H9 (cell line): ENCODE measurements at regions not wholly inside any gene's neighbourhood (a gene's known extent, or its start where the extent isn't known, plus 50 kb on each side); places are given as distances from the start of the nearest gene placed in this dataset.

Source experiments
- DNase-seq: peaks from one replicate; pipeline ENCODE4 v3.0.0-alpha.2; 2017
- H2AFZ ChIP-seq: one replicate; pipeline ENCODE4 v1.6.1; 2013; ENCODE audit warnings: mild to moderate bottlenecking, low read length, control low read depth, moderate library complexity
- H2AK5ac ChIP-seq: 2 replicates; pipeline ENCODE4 v1.6.1; 2013; ENCODE audit warnings: low read length, control low read depth, mixed read lengths; ENCODE audit not compliant: insufficient read length
- H2BK120ac ChIP-seq: one replicate; pipeline ENCODE4 v1.6.1; 2013; ENCODE audit warnings: low read depth, mild to moderate bottlenecking, low read length, control low read depth, inconsistent platforms; ENCODE audit not compliant: poor library complexity, severe bottlenecking
- H2BK12ac ChIP-seq: 2 replicates; pipeline ENCODE4 v1.6.1; 2013; ENCODE audit warnings: low read length, control low read depth, mixed read lengths, low read depth; ENCODE audit not compliant: insufficient read length
- H2BK15ac ChIP-seq: 2 replicates; pipeline ENCODE4 v1.6.1; 2013; ENCODE audit warnings: low read depth, low read length, control low read depth
- H2BK20ac ChIP-seq: one replicate; pipeline ENCODE4 v1.6.1; 2013; ENCODE audit warnings: low read depth, mild to moderate bottlenecking, low read length, control low read depth, inconsistent platforms; ENCODE audit not compliant: poor library complexity, severe bottlenecking
- H2BK5ac ChIP-seq: 2 replicates; pipeline ENCODE4 v1.6.1; 2013; ENCODE audit warnings: low read length, control low read depth, mixed read lengths; ENCODE audit not compliant: insufficient read length
- H3K14ac ChIP-seq: 2 replicates; pipeline ENCODE4 v1.6.1; 2013; ENCODE audit warnings: low read length, control low read depth; ENCODE audit not compliant: insufficient read depth
- H3K18ac ChIP-seq: 2 replicates; pipeline ENCODE4 v1.6.1; 2013; ENCODE audit warnings: low read depth, mild to moderate bottlenecking, mixed read lengths, low read length, control low read depth; ENCODE audit not compliant: insufficient read length
- H3K23ac ChIP-seq: 2 replicates; pipeline ENCODE4 v1.6.1; 2013; ENCODE audit warnings: low read length, control low read depth, mixed read lengths, low read depth; ENCODE audit not compliant: insufficient read length
- H3K23me2 ChIP-seq: 2 replicates; pipeline ENCODE4 v1.6.1; 2013; ENCODE audit warnings: low read depth, mild to moderate bottlenecking, mixed read lengths, low read length, control low read depth; ENCODE audit not compliant: insufficient read length, poor library complexity, severe bottlenecking
- H3K27ac ChIP-seq: 2 replicates; pipeline ENCODE4 v1.5.1; 2013; ENCODE audit warnings: low read length, control low read depth, mixed read lengths, low read depth; ENCODE audit not compliant: insufficient read length
- H3K27me3 ChIP-seq: 2 replicates; pipeline ENCODE4 v1.6.1; 2013; ENCODE audit warnings: low read length, control low read depth, inconsistent platforms; ENCODE audit not compliant: insufficient read depth
- H3K4ac ChIP-seq: 2 replicates; pipeline ENCODE4 v1.6.1; 2013; ENCODE audit warnings: low read depth, mild to moderate bottlenecking, control low read depth, inconsistent platforms, low read length, moderate library complexity
- H3K4me1 ChIP-seq: 2 replicates; pipeline ENCODE4 v1.6.1; 2013; ENCODE audit warnings: low read length, control low read depth, inconsistent platforms; ENCODE audit not compliant: insufficient read depth
- H3K4me2 ChIP-seq: 2 replicates; pipeline ENCODE4 v1.6.1; 2013; ENCODE audit warnings: low read length, control low read depth, mixed read lengths; ENCODE audit not compliant: insufficient read length, insufficient read depth
- H3K56ac ChIP-seq: 2 replicates; pipeline ENCODE4 v1.6.1; 2013; ENCODE audit warnings: low read depth, mild to moderate bottlenecking, mixed read lengths, low read length, control low read depth; ENCODE audit not compliant: insufficient read length
- H3K79me1 ChIP-seq: 2 replicates; pipeline ENCODE4 v1.6.1; 2013; ENCODE audit warnings: low read depth, mild to moderate bottlenecking, moderate library complexity, low read length, control low read depth, inconsistent platforms; ENCODE audit not compliant: insufficient read depth, poor library complexity, severe bottlenecking
- H3K79me2 ChIP-seq: 2 replicates; pipeline ENCODE4 v1.6.1; 2013; ENCODE audit warnings: low read length, control low read depth, inconsistent platforms; ENCODE audit not compliant: insufficient read depth
- H3K9ac ChIP-seq: 2 replicates; pipeline ENCODE4 v1.6.1; 2013; ENCODE audit warnings: low read length, control low read depth, mixed read lengths; ENCODE audit not compliant: insufficient read length; ENCODE audit errors: extremely low read depth
- H3K9me3 ChIP-seq: one replicate; pipeline ENCODE4 v1.6.1; 2013; ENCODE audit warnings: low read depth, low read length, inconsistent platforms; ENCODE audit not compliant: control insufficient read depth
- H3T11ph ChIP-seq: one replicate; pipeline ENCODE4 v1.6.1; 2013; ENCODE audit warnings: mild to moderate bottlenecking, low read length, control low read depth, inconsistent platforms
- H4K20me1 ChIP-seq: one replicate; pipeline ENCODE4 v1.6.1; 2013; ENCODE audit not compliant: control insufficient read depth, insufficient read length, insufficient read depth
- H4K5ac ChIP-seq: 2 replicates; pipeline ENCODE4 v1.6.1; 2013; ENCODE audit warnings: low read depth, mild to moderate bottlenecking, mixed read lengths, low read length, control low read depth; ENCODE audit not compliant: insufficient read length
- H4K8ac ChIP-seq: replicated peaks from 2 replicates; pipeline ENCODE4 v1.6.1; 2013; ENCODE audit warnings: low read length, control low read depth, mixed read lengths, low read depth; ENCODE audit not compliant: insufficient read length
- H4K91ac ChIP-seq: 2 replicates; pipeline ENCODE4 v1.6.1; 2013; ENCODE audit warnings: low read depth, mild to moderate bottlenecking, moderate library complexity, mixed read lengths, low read length, control low read depth; ENCODE audit not compliant: insufficient read length
- H3K27ac Mint-ChIP-seq, 3 experiments: 2 replicates in 2 of 3; 3 replicates in 1 of 3; pipeline ENCODE4 v1.8.0; 2020 to 2021; ENCODE audit warnings: mixed read lengths in 3 of 3, mild to moderate bottlenecking in 1 of 3, moderate library complexity in 1 of 3
- H3K27me3 Mint-ChIP-seq: 2 replicates; pipeline ENCODE4 v1.8.0; 2021; ENCODE audit warnings: low read depth, mild to moderate bottlenecking, moderate library complexity, mixed read lengths
- H3K36me3 Mint-ChIP-seq, 3 experiments: 2 replicates in 2 of 3; 3 replicates in 1 of 3; pipeline ENCODE4 v1.8.0; 2020 to 2021; ENCODE audit warnings: low read depth in 3 of 3, mixed read lengths in 3 of 3; ENCODE audit not compliant: insufficient read depth in 1 of 3
- H3K4me1 Mint-ChIP-seq, 2 experiments: 2 replicates each; pipeline ENCODE4 v1.8.0; 2020; ENCODE audit warnings: mixed read lengths in 2 of 2
- H3K4me3 Mint-ChIP-seq, 2 experiments: 2 replicates in 1 of 2; 3 replicates in 1 of 2; pipeline ENCODE4 v1.8.0; 2020 to 2021; ENCODE audit warnings: mild to moderate bottlenecking in 2 of 2, mixed read lengths in 2 of 2, moderate library complexity in 1 of 2
- H3K9me3 Mint-ChIP-seq, 2 experiments: 2 replicates in 1 of 2; 3 replicates in 1 of 2; pipeline ENCODE4 v1.8.0; 2020; ENCODE audit warnings: mild to moderate bottlenecking in 2 of 2, mixed read lengths in 2 of 2, moderate library complexity in 1 of 2
- CTCF ChIP-seq: fragments of 200-600 bp; sonication (generic); conservative IDR thresholded peaks from 3 replicates; pipeline ENCODE4 v1.8.0; 2021; ENCODE audit warnings: antibody characterized with exemption, mild to moderate bottlenecking
- WGBS: extraction: QIAGEN DNeasy Blood & Tissue Kit; methylation state at CpG from one replicate; pipeline ENCODE4 v1.1.7; 2013; ENCODE audit warnings: missing lambda C conversion rate, low lambda C conversion rate, mixed read lengths; ENCODE audit not compliant: insufficient read length; ENCODE audit errors: extremely low coverage; 5-methylcytosine and 5-hydroxymethylcytosine counted together

GRCh38 chrX:4830880-4831557 is 1117.6 kb upstream of the PRKX start:
- H3K18ac ChIP-seq = no peak overlapping the region
- H3K4me2 ChIP-seq = no peak overlapping the region
- WGBS = no CpG with 5 or more reads among the region's 9 CpGs
- no peak overlapping the region for H3K56ac ChIP-seq
- Mint-ChIP-seq H3K4me3 (no peak overlapping the region), H3K4me1 (peaks cover 6 to 18% of the 10 kb centered on the region in 2 experiments; a peak in 2 of 4 replicates), H3K27me3 (no peaks in the 10 kb centered on the region), H3K27ac (no peak overlapping the region), H3K36me3 (peaks cover 0 to 2% (median 0%) of the 10 kb centered on the region in 3 experiments; a peak in 1 of 7 replicates), H3K9me3 (peaks cover 0 to 7% of the 10 kb centered on the region in 2 experiments; a peak in 2 of 5 replicates)
- H3K4me1 ChIP-seq = no peaks in the 10 kb centered on the region; the same call in 1 of the 2 replicates
- no peak overlapping the region for H3K14ac ChIP-seq
- no peaks in the 10 kb centered on the region for H4K20me1 ChIP-seq
- no peak overlapping the region for H2BK15ac ChIP-seq
- no peak overlapping the region for H2BK120ac ChIP-seq
- H2BK12ac ChIP-seq = no peak overlapping the region
- no peak overlapping the region for H3K4ac ChIP-seq
- H3K27ac ChIP-seq = no peak overlapping the region
- no peak overlapping the region for H3T11ph ChIP-seq
- no peaks in the 10 kb centered on the region for H3K79me1 ChIP-seq
- H2AFZ ChIP-seq = no peak overlapping the region
- H4K5ac ChIP-seq = no peak overlapping the region
- DNase-seq = no peak
- H4K8ac ChIP-seq = no peak overlapping the region
- H3K27me3 ChIP-seq = no peaks in the 10 kb centered on the region
- no peak overlapping the region for H3K9ac ChIP-seq
- H2AK5ac ChIP-seq = no peak overlapping the region
- no peak overlapping the region for H4K91ac ChIP-seq
- TF ChIP-seq CTCF = no peak
- H3K79me2 ChIP-seq = no peaks in the 10 kb centered on the region
- H3K23me2 ChIP-seq = no peaks in the 10 kb centered on the region
- H3K9me3 ChIP-seq = no peaks in the 10 kb centered on the region
- H2BK20ac ChIP-seq = no peak overlapping the region
- H2BK5ac ChIP-seq = no peak overlapping the region
- no peak overlapping the region for H3K23ac ChIP-seq
